ENCODE measurements at regions not wholly inside any gene's neighbourhood (a gene's known extent, or its start where the extent isn't known, plus 50 kb on each side); places are given as distances from the start of the nearest gene placed in this dataset.
"Not testable (repeated sequence)": the region's sequence is repeated elsewhere in the genome, so short reads cannot be mapped to it uniquely, and the experiment has no call there.

GRCh38 chr16:61421111-61421510 is 615.1 kb downstream of the CDH8 start:
- no peak for DNase-seq

- DNase-seq, result no peak
These were observed 616.4 kb downstream of the CDH8 start for GRCh38 chr16:61419791-61420190.

GRCh38 chr16:61418802-61419201 is 617.4 kb downstream of the CDH8 start:
- DNase-seq, result not testable (repeated sequence)

- no peak for DNase-seq
These were observed 621.1 kb downstream of the CDH8 start for GRCh38 chr16:61415126-61415525.

GRCh38 chr16:61413021-61413420 is 623.2 kb downstream of the CDH8 start:
- DNase-seq, result no peak

- DNase-seq, result no peak
These were observed 623.7 kb downstream of the CDH8 start for GRCh38 chr16:61412562-61412961.

GRCh38 chr16:61409604-61410003 is 626.6 kb downstream of the CDH8 start:
- DNase-seq, result no peak

- no peak for DNase-seq
These were observed 632.9 kb downstream of the CDH8 start for GRCh38 chr16:61403386-61403785.

GRCh38 chr16:61391896-61392295 is 644.3 kb downstream of the CDH8 start:
- no peak for DNase-seq

- no peak for DNase-seq
These were observed 645.1 kb downstream of the CDH8 start for GRCh38 chr16:61390965-61391637.

GRCh38 chr16:61385392-61386071 is 650.7 kb downstream of the CDH8 start:
- no peak for DNase-seq

- DNase-seq, result no peak
These were observed 653.8 kb downstream of the CDH8 start for GRCh38 chr16:61382435-61382834.

- DNase-seq, result no peak
These were observed 656.9 kb downstream of the CDH8 start for GRCh38 chr16:61379311-61379710.

GRCh38 chr16:61374071-61374470 is 662.2 kb downstream of the CDH8 start:
- no peak for DNase-seq

- DNase-seq, result no peak
These were observed 664.4 kb downstream of the CDH8 start for GRCh38 chr16:61371881-61372280.

GRCh38 chr16:61371388-61371787 is 664.9 kb downstream of the CDH8 start:
- DNase-seq, result no peak

GRCh38 chr16:61370564-61370963 is 665.7 kb downstream of the CDH8 start:
- no peak for DNase-seq

GRCh38 chr16:61366006-61366405 is 670.2 kb downstream of the CDH8 start:
- peak in 1 of 2 experiments; percentile 11 for DNase-seq

- no peak for DNase-seq
These were observed 671.2 kb downstream of the CDH8 start for GRCh38 chr16:61364990-61365389.

GRCh38 chr16:61362585-61362984 is 673.7 kb downstream of the CDH8 start:
- no peak for DNase-seq

- DNase-seq, result no peak
These were observed 691.4 kb downstream of the CDH8 start for GRCh38 chr16:61344791-61345190.

- no peak for DNase-seq
These were observed 703.8 kb downstream of the CDH8 start for GRCh38 chr16:61332461-61332860.

GRCh38 chr16:61324044-61324443 is 712.2 kb downstream of the CDH8 start:
- DNase-seq, result no peak

GRCh38 chr16:61323456-61323855 is 712.8 kb downstream of the CDH8 start:
- DNase-seq, result no peak

GRCh38 chr16:61320791-61321190 is 715.4 kb downstream of the CDH8 start:
- DNase-seq, result no peak
